Activated CD4-positive, alpha-beta T cell treated with anti-CD3 and anti-CD28 coated beads, Interleukin-2, amount 50 U/mL, for 24 hours (primary cell): ENCODE measurements at regions not wholly inside any gene's neighbourhood (a gene's known extent, or its start where the extent isn't known, plus 50 kb on each side); places are given as distances from the start of the nearest gene placed in this dataset.
"Not testable (repeated sequence)": the region's sequence is repeated elsewhere in the genome, so short reads cannot be mapped to it uniquely, and the experiment has no call there.

Experiments used
- DNase-seq, 2 donors: peaks; one replicate each; pipeline ENCODE4 v3.0.0-alpha.2; 2020; ENCODE audit warnings: low read depth in 1 of 2, low spot score in 1 of 2

DNA sequence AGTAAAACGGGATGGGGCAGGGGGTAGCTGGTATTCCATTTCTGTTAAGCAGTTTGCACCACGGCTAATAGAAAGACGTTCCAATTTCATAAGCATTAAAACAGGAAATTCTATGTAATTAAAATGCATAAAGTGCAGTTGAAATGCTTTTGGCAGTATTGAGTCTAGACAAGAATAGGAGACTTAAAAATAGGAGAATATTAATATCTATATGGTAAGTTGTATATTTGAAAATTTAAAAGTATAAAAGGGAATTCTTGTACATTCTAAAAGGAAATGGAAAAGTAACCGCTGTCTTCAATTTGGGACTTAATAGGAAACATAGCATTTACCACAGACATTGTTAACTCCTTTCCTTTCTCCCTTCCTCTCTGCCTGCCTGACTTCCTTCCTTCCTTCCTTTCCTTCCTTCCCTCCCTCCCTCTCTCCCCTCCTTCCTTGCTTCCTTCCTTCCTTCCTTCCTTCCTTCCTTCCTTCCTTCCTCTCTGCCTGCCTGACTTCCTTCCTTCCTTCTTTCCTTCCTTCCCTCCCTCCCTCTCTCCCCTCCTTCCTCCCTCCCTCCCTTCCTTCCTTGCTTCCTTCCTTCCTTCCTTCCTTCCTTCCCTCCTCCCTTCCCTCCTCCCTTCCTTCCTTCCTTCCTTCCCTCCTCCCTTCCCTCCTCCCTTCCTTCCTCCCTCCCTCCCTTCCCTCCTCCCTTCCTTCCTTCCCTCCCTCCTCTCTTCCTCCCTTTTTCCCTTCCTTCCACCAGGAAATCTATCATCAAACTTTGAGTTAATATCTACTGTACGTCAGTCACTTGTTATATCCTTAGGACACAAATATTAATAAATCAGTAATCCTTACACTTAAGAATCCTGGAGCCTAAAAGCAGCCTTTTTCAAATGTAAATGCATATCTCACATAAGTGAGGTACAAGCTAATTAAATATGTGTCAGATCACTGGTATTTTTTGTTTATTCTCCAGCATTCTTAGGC, 1049.3 kb downstream of the GALC start:
- DNase-seq: no peak

DNA sequence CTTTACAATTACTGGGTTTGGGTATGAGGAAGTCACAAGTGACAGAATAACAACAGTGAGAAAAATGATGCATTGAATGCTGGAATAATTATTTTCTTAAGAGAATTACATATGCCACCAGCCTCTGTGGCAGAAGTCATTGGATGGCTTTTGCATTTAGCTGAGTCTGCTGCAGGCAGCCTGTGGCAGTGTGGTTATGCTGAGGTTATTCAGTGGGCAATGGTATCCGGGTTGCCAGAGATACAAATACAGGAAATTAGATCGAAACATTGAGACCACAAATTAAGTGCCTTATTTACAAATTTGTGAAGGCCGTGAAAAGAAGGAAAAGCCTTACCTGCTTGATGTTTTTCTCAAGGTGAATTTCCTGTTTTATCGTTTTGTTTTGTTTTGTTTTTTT, 1050.0 kb downstream of the GALC start:
- no peak for DNase-seq

DNA sequence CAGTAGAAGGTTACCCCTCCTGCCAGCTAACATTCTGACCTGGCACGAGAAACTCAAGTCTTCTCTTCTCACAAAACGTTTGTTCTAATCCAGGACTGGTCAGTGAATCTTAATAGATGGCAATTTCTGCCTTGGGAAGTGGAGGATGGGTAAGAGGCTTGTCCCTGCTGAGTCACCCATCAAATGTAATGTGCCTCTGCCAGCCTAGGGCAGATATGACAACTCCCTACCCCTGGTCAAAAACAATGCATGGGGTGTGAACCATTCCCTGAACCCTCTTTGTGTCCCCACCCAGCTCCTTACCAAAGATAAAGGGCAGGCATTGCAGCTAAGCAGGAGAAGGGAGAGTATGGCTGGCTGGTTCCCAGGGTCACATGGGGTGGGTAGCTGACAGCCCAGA, 1052.9 kb downstream of the GALC start:
- no peak for DNase-seq

DNA sequence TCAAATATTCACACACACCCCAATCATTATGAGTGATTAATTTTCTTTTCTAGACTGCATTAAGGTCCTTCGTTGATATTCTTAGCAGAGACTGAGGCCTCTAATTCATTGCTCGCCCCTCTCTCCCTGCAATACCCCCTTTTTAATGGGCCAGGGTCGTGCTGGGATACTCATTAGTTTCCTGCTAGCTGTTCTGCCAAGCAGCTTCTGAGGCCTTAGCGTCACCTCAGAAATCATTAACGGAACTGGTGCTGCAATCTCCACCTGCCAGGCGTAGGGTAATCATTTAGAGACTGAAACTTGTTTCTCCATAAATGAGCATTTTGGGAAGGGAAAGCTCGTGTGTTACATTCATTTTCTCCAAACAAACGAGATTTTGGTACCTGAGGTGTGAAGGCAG, 1054.7 kb downstream of the GALC start:
- no peak for DNase-seq

DNA sequence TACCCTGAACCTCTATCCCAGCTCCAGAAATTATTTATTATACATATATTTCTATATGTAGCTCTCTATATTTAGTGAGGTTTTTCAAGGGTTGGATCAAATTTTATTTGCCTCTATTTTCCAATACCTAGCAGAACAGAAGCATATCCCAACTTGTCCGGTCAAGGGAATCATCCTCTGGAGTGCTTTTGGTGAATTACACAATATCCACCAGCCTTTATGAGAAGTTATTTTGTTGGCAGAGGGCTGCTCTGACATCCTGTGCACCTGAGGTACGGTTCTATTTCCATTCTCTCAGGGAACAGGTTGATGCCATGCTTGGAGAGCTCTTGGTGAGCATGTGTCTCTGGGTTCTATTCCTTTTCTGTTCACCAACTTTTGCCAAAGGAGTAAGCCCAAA, 1056.4 kb downstream of the GALC start:
- DNase-seq: no peak

DNA sequence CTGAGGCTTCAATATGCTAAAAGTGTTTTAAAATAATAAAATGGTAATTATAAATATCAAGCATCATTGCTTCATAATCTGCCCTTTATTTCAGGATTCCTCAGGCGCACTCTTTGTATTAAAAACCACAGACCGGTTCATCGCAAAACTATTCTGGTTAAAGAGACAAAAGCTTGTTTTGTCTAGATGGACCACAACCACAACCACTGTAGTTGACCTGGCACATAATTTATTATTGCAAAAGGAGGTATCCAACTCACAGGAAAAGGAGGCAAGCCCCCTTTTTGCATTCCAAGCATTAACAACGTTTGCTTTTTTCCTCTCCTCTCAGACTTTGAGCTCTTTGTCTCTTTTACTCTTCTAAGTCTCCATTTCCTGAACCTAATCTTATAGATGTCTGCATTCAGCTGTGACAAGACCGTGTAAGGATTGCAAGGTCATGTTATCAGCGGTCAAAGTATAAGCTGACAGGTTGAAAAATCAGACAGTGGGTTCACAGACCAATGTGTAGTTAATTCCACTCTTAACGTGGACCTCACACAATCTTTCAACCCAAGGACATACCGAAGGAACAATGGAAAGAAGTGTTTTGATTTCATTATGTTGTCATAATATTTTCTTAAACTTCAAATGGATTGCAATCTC, 1057.6 kb downstream of the GALC start:
- no peak for DNase-seq

DNA sequence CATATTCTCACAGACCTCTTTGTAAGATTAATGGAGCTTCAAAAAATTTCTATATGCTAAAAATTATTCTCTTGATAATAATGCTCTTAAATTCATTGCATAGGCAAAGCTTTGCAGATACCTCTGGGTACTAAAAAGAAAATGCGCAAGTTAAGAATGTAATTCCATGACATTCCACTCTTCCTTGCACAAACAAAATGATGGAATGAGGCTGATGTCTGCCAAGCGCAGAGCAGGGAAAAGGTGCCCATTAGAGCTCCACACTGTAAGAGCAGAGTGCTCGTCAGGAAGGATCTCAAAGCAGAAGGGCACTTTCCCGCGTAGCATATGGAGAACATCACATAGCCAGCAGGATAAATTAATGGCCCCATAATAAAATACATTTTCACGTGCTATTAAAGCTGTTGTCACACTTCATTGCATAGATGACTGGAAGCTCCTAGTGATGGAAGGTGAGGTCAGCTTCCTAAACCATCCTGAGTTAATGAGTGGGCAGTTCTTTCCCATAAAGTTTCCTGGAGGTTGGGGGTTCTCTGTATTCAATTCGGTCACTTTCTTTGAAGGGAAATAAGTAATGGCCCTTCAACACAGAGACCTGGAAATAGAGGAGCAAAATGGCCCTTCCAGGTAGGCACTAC, 1058.9 kb downstream of the GALC start:
- no peak for DNase-seq

DNA sequence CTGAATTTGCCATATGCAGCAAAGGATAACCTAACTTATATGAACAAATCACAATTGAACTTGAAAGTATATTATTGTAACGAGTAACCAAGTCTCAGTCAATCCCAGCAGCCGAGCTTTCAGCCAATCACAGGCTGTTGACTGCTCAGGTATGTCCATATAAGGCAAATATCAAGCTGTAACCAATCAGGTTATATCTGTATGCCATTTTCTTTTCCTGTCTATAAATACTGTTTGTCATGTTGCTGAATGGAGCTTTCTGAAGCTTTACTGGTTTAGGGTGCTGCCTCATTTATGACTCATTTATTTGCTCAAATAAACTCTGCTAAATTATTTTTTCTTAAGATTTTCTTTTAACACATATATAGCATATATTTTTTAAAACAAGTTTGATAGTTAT, 1059.5 kb downstream of the GALC start:
- no peak for DNase-seq

DNA sequence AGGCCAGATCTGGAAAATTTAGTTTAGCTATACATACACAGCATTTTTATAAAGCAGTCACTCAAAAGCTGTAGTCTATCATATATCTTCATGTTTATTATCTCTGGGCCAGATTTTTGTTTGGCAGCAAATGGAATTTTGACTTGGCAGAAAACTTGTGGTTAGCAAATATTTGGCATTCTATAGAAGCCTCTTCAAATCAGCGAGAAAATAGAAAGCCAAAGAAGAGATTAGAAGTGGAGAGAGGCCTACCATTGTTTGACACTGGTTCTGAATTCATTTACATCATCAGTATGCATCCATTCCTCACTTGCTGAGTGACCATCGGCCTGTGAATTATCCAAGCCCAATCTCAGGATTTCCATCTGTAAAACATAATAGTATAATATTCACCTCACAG, 1077.6 kb downstream of the GALC start:
- DNase-seq: no peak

DNA sequence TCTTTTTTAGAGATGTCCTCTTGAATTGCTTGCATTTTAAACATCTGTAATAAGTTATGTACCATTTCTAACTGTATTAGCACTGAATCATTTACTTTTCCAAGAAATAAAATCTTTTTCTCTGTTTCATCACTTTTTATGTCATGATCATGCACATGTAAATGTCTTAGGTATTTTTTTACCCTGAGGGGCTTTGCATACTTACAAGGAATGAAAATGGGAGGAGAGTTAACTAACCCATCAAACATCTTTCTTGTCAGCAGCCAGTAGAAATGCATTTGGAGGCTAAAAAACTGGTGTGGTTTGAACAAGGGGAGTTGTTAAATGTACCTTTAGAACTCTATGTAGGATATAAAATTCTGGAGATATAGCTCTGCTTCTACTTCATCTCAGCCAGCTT, 1080.3 kb downstream of the GALC start:
- no peak for DNase-seq

DNA sequence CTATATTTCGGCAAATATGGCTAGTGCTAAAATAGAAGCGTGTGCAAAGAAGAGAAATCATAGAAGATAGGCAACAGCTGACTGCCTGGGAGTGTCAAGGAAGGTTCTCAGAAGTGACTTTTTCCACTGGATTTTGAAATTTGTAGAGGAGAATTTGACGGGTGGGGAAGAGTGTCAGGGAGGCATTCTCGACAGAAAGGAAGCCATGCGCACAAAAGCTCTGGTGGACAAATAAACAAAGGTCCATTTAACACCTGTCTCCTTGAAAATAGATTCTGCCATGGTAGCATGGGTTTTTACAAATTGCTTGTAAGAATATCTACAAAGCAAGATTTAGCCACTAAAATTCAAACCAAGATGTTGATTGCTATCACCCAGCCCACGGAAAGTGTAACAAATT, 1081.5 kb downstream of the GALC start:
- no peak for DNase-seq

DNA sequence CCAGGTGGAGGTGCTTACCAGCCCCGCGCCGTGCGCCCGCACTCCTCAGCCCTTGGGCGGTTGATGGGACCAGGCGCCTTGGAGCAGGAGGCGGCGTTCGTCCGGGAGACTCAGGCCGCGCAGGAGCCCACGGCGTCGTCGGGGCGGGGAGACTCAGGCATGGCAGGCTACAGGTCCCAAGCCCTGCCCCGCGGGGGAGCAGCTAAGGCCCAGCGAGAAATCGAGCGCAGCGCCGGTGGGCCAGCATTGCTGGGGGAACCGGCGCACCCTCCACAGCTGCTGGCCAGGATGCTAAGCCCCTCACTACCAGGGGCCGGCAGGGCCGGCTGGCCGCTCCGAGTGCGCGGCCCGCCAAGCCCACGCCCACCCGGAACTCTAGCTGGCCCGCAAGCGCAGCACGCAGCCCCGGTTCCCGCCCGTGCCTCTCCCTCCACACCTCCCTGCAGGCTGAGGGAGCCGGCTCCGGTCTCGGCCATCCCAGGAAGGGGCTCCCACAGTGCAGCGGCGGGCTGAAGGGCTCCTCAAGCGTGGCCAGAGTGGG, 1087.5 kb downstream of the GALC start:
- DNase-seq: not testable (repeated sequence)

DNA sequence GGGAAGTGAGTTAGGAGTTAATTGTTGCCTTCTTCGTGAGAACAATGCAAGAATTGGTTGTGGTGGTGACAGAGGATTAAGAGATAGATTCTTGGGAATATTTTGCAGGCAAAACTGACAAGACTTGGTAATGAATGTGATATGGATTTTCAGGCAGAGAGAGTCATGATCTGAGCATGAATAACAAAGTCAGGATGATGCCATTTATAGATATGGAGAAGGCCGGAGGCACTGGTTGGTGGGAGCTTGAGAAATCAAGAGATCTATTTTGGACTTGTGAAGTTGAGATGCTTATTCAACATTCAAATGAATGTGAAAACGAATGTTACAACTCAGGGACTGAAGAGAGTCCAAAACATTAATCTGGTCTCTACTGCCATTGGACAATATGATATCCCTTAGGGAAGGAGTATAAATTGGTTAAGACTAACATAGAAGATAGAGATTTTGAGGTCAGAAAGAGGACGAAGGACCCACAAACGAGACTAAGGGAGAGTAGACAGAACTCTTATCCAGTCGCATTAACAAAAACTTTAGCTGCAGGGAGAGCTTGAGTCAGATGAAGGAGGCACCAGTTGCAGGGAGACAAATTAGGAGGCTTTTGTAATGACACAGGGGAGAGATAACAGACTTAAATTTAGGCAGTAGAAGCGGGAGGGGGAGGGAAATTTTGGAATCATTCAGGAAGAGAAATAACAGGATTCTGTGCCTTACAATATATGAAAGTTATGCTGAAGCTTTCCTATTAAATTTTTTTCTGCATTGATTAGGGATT, 1090.6 kb downstream of the GALC start:
- no peak for DNase-seq

DNA sequence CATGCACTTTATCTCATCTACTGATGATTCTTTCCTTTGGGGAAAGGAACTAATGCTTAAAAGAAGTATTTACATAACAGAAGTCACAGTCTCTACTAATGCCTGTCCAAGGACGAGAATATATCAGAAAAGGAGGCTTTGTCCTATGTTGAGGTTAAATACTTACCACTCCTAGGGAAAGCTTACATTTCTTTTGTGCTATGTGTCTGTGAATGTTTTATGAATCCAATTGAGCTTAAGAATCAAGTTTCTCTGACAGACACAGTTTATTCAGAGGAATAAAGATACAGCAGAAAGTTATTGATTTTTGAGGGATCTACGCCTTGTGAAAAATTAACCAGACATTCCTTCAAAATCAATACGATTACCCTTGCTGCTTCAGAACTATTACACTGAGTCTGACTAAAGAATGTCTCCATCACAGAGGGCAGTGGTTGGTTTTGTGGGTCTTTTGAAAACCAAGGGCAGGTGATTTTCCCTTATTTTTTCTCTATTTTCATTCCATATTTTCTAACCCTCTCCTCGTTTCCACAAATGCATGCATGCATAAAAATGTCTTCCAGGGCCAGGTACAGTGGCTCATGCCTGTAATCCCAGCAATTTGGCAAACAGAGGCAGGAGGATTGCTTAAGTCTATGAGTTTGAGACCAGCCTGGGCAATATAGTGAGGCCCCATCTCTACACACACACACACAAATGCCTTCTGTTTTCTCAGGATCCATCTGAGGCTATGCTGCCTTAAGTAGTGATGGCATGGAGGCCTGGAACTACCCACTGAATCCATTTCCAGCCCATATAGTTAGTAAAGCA, 1095.1 kb downstream of the GALC start:
- DNase-seq: no peak

DNA sequence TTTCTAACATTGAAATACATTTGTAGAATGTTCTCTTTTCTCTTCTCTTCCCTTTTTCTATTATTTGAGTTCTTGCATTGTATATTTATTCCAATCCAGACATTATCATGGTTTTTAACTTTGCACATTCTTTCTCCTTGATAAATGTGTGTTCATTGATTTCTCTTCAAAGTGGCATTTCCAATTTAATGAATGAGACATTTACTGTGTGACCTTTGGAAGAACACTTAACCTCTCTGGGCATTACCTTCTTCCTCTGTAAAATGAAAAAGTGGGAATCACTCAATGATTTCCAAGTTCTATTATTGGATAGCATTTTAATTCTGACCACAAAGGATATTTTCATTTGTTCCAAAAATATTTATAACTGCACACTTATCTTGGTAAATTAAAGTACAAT, 1095.8 kb downstream of the GALC start:
- no peak for DNase-seq

DNA sequence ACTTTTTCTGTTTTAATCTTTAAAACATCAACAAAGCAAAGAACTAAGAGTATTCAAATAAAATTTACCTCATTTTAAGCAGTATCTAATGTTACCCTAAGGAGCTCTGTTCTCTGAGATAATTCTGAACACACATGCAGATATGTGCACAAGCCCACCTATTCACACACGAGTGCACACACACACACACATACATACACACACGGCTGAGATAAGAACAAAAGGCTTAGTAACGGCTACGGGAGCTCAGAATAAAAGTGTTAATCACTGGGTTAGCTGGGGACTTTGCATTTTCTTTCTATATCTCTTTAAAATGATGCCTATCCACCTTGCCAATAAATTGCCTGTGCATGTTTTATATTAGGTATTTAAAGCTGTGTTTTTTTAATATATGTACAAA, 1096.3 kb downstream of the GALC start:
- no peak for DNase-seq

DNA sequence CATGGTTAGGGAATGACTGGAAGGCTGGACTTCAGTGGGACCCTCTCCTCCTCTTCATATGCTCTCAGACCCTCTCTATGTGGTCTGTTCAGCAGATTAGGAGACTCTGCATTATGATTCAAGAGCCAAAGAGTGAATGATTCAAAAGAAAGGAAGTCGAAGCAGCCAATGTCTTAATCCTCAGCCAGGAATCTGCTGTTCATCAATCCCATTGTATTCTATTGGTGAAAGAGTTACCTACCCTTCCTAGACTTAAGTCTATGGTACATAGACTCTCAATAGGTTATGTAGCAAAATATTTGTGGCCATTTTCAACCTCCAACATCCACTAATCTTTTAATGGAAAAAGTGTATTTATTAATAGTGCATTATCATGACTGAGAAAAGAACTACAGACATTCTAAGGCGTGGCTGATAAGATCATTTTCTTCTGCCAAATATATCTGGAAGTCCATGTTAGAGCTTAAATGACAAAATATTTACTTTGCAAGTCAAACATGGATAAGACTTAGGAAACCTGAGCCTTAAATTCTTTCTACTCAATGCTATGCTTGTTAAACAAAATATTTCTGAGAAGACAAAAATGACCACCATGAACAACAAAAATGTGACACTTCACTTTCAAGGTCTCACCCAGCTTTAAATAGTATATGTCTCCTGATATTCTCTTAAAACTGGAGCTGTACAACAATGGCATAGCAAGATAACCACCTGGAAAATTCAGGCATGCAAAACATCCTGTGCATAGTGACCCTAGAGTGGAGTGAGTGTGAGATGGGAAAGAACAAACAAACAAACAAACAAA, 1100.6 kb downstream of the GALC start:
- no peak for DNase-seq

DNA sequence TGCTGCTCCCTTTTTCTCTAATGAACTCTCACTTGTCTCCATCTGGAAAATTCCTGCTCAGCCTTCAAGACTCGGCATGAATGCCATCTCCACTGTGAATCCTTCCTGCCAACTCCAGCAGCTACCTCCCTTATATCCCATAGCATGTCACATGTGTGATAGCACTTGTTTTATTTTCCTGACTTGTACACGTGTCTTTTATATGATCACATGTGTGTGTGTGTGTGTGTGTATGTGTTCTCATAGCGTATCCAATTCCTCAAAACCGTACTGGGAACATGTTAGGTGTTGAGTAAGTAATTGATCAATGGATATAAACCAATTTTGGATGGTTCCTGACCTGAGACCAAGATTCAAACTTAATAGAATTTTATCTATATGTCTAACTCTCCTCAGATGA, 1107.7 kb downstream of the GALC start:
- DNase-seq: no peak

DNA sequence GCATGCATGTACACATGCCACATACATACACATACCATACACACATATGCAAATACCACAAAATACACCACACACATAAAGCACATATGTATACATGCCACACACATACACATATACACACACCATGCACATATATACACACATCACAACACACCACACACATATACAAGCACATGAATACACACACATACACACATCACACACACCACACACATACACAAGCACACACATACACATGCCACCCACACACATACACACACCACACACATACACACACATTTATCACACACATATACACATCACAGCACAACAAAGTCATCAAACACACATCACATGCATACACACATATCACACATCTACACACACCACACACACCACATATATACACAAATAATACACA, 1108.5 kb downstream of the GALC start:
- DNase-seq: no peak
